Endodermal cell (in vitro differentiated cells): ENCODE measurements at regions not wholly inside any gene's neighbourhood (a gene's known extent, or its start where the extent isn't known, plus 50 kb on each side); places are given as distances from the start of the nearest gene placed in this dataset.

ENCODE experiments used
- DNase-seq: peaks from one replicate; pipeline ENCODE4 v3.0.0-alpha.2; 2017
- H3K27ac ChIP-seq: 2 replicates; pipeline ENCODE4 v1.5.1; 2013; ENCODE audit warnings: mild to moderate bottlenecking, low read depth, low read length, moderate library complexity
- H3K27me3 ChIP-seq: 2 replicates; pipeline ENCODE4 v1.6.1; 2013; ENCODE audit warnings: mild to moderate bottlenecking, low read length, moderate library complexity; ENCODE audit not compliant: insufficient read depth, control insufficient read depth, poor library complexity, severe bottlenecking
- H3K36me3 ChIP-seq: 2 replicates; pipeline ENCODE4 v1.7.0; 2013; ENCODE audit warnings: mild to moderate bottlenecking, low read length, moderate library complexity; ENCODE audit not compliant: control insufficient read depth, insufficient read depth
- H3K4me1 ChIP-seq: one replicate; pipeline ENCODE4 v1.7.0; 2013; ENCODE audit warnings: low read length; ENCODE audit not compliant: control insufficient read depth, insufficient read depth
- H3K4me3 ChIP-seq: 2 replicates; pipeline ENCODE4 v1.5.1; 2013; ENCODE audit warnings: mild to moderate bottlenecking, low read length, moderate library complexity
- H3K9ac ChIP-seq: 2 replicates; pipeline ENCODE4 v1.6.1; 2013; ENCODE audit warnings: mild to moderate bottlenecking, low read length, moderate library complexity; ENCODE audit not compliant: poor library complexity, severe bottlenecking; ENCODE audit errors: extremely low read depth
- H3K9me3 ChIP-seq: 2 replicates; pipeline ENCODE4 v1.6.1; 2013; ENCODE audit warnings: mild to moderate bottlenecking, low read length, moderate library complexity; ENCODE audit not compliant: control insufficient read depth
- H3K27ac Mint-ChIP-seq: 2 replicates; pipeline ENCODE4 v1.8.0; 2020; ENCODE audit warnings: mixed read lengths
- H3K27me3 Mint-ChIP-seq: 2 replicates; pipeline ENCODE4 v1.8.0; 2021; ENCODE audit warnings: mild to moderate bottlenecking, mixed read lengths; ENCODE audit not compliant: insufficient read depth
- H3K36me3 Mint-ChIP-seq: 2 replicates; pipeline ENCODE4 v1.8.0; 2020; ENCODE audit warnings: low read depth, mixed read lengths
- H3K4me1 Mint-ChIP-seq: 2 replicates; pipeline ENCODE4 v1.8.0; 2020; ENCODE audit warnings: mixed read lengths
- H3K4me3 Mint-ChIP-seq: 2 replicates; pipeline ENCODE4 v1.8.0; 2020; ENCODE audit warnings: mild to moderate bottlenecking, moderate library complexity, mixed read lengths
- H3K9me3 Mint-ChIP-seq: 2 replicates; pipeline ENCODE4 v1.8.0; 2020; ENCODE audit warnings: mild to moderate bottlenecking, mixed read lengths
- WGBS, 2 experiments: methylation state at CpG; one replicate each; pipeline versions ENCODE4 v1.1.5 to v1.1.7; 2013; ENCODE audit warnings: missing lambda C conversion rate in 2 of 2, mixed read lengths in 1 of 2; ENCODE audit not compliant: insufficient coverage in 1 of 2, insufficient read length in 1 of 2; 5-methylcytosine and 5-hydroxymethylcytosine counted together
- TF ChIP-seq, protein P1 (sequence below): fragments of 200-600 bp; sonication (generic); conservative IDR thresholded peaks from 2 replicates; pipeline ENCODE4 v1.5.0; 2021; ENCODE audit warnings: antibody characterized with exemption, mild to moderate bottlenecking

DNA sequence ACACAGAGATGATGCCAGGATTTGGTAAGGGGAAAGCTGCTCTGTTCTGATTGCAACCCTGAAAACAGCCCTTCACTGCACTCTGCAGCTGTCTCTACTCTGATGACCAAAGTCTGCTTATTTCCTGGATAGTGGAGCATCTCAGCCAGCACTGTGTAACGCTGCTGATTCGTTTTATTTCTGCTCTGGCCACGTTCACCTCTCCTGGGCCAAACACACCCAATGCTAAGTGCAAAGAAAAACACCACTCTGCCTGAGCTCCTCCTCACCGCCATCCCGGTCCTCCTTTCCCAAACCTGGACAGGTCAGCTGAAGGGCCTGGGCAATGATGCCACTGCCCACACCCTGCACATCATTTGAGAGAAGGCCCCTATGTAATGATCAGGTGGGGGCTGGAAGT is 529.3 kb upstream of the B3GAT1 start:
- Histone ChIP-seq H3K4me3 (no peak overlapping the region), H3K36me3 (no peaks in the 10 kb centered on the region), H3K27ac (no peak overlapping the region), H3K27me3 (no peaks in the 10 kb centered on the region), H3K9me3 (peaks cover 6% of the 10 kb centered on the region), H3K9ac (no peak overlapping the region), H3K4me1 (no peaks in the 10 kb centered on the region)
- no peak overlapping the region for H3K4me3 Mint-ChIP-seq
- DNase-seq, result no peak
- H3K9me3 Mint-ChIP-seq, result peaks cover 3% of the 10 kb centered on the region
- H3K4me1 Mint-ChIP-seq, result peaks cover 23% of the 10 kb centered on the region
- TF ChIP-seq, protein P1, sequence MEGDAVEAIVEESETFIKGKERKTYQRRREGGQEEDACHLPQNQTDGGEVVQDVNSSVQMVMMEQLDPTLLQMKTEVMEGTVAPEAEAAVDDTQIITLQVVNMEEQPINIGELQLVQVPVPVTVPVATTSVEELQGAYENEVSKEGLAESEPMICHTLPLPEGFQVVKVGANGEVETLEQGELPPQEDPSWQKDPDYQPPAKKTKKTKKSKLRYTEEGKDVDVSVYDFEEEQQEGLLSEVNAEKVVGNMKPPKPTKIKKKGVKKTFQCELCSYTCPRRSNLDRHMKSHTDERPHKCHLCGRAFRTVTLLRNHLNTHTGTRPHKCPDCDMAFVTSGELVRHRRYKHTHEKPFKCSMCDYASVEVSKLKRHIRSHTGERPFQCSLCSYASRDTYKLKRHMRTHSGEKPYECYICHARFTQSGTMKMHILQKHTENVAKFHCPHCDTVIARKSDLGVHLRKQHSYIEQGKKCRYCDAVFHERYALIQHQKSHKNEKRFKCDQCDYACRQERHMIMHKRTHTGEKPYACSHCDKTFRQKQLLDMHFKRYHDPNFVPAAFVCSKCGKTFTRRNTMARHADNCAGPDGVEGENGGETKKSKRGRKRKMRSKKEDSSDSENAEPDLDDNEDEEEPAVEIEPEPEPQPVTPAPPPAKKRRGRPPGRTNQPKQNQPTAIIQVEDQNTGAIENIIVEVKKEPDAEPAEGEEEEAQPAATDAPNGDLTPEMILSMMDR, result no peak
- WGBS, 2 experiments, result 90 to 92% methylated on average over 2 to 5 of the region's 5 CpGs
- no peaks in the 10 kb centered on the region for H3K36me3 Mint-ChIP-seq
- no peak overlapping the region for H3K27ac Mint-ChIP-seq
- peaks cover 4% of the 10 kb centered on the region for H3K27me3 Mint-ChIP-seq

DNA sequence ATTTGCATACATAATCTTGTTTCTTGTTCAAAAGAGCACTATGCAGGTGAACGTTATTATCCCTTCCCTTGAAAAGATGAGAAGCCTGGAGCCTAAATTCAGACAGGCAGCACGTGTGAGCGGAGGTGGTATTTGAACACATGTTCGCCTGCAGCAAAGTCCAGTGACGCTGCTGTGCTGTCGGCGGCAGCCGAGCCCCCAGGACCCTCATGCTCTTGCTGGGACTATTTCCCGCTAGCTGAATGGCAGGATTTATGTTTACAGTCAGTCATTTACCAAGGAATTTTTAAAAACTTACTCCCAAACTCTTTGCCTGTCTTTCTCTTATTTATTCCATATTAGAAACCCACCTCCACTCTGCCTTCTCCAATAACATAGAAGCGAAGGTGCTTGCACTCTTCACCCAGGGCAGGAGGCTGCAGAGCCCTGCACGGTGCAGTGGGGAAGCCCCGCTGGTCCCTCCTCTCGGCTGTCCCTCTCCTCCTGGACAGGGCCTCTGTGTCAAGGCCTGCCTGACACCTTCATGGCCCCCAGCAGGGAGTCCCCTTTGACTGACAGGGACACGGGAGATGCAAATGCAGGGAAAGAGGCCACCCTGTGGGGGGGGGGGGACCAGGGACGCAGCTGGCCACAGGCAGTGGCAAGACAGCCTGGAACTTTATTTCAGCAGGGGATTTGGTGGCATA is 528.5 kb upstream of the B3GAT1 start:
- 84 to 96% methylated on average over 4 to 14 of the region's 15 CpGs for WGBS, 2 experiments
- TF ChIP-seq, protein P1, result no peak
- H3K9me3 Mint-ChIP-seq, result peaks cover 6% of the 10 kb centered on the region
- H3K27ac Mint-ChIP-seq, result no peak overlapping the region
- H3K36me3 ChIP-seq, result no peaks in the 10 kb centered on the region
- DNase-seq, result peak; percentile 66
- H3K4me3 Mint-ChIP-seq, result no peak overlapping the region
- no peaks in the 10 kb centered on the region for H3K27me3 ChIP-seq
- no peak overlapping the region for H3K4me3 ChIP-seq
- no peak overlapping the region for H3K9ac ChIP-seq
- H3K27me3 Mint-ChIP-seq, result peaks cover 8% of the 10 kb centered on the region
- no peak overlapping the region for H3K27ac ChIP-seq
- H3K4me1 ChIP-seq, result no peaks in the 10 kb centered on the region
- H3K9me3 ChIP-seq, result peaks cover 9% of the 10 kb centered on the region
- H3K36me3 Mint-ChIP-seq, result no peaks in the 10 kb centered on the region
- peaks cover 23% of the 10 kb centered on the region for H3K4me1 Mint-ChIP-seq

DNA sequence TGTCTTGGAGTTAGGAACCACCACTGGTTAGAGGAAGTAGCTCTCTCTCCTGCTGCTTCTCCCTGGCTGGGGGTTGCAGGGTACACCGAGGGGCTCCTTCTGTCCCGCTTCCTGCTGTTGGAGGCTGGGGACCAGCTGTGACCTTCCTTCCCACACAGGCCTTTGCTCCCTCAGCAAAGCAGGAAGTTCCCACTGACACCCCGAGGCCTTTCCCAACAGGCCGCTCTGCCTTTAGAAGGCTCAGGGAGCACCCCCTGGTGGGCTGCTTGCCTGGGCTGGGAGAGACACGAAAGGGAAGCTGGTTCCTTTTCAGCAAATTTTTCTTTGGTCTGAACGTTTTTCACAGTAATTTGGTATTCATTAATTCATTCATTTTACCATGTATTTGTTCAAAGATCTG is 527.9 kb upstream of the B3GAT1 start:
- H3K36me3 Mint-ChIP-seq, result no peaks in the 10 kb centered on the region
- peak; percentile 72 for DNase-seq
- WGBS, 2 experiments, result 70% methylated on average over 6 of the region's 6 CpGs; no CpG with 5 or more reads in 1 of the 2 experiments
- peaks cover 23% of the 10 kb centered on the region for H3K4me1 Mint-ChIP-seq
- peaks cover 11% of the 10 kb centered on the region for H3K27me3 Mint-ChIP-seq
- Histone ChIP-seq H3K4me3 (no peak overlapping the region), H3K36me3 (no peaks in the 10 kb centered on the region), H3K4me1 (no peaks in the 10 kb centered on the region), H3K27ac (no peak overlapping the region), H3K9me3 (peaks cover 9% of the 10 kb centered on the region), H3K27me3 (no peaks in the 10 kb centered on the region), H3K9ac (no peak overlapping the region)
- TF ChIP-seq, protein P1, result peak; percentile 71
- H3K9me3 Mint-ChIP-seq, result peaks cover 6% of the 10 kb centered on the region
- H3K27ac Mint-ChIP-seq, result no peak overlapping the region
- no peak overlapping the region for H3K4me3 Mint-ChIP-seq
